Upper lobe of left lung (tissue), 4 donors: ENCODE measurements at regions not wholly inside any gene's neighbourhood (a gene's known extent, or its start where the extent isn't known, plus 50 kb on each side); places are given as distances from the start of the nearest gene placed in this dataset.

Source experiments
- POLR2A ChIP-seq, 4 donors: fragments of 450-650 bp; IDR thresholded peaks; one replicate each; pipeline ENCODE4 v1.5.1; 2016 to 2017; ENCODE audit warnings: antibody characterized with exemption in 4 of 4, mild to moderate bottlenecking in 2 of 4
- POLR2AphosphoS5 ChIP-seq, 2 donors: sonication (generic); formaldehyde crosslinking; IDR thresholded peaks; one replicate each; pipeline ENCODE4 v1.5.1; 2017; ENCODE audit warnings: antibody characterized with exemption in 2 of 2
- TF ChIP-seq, protein P1 (sequence below), 6 experiments: fragments of 450-650 bp in 4 of 6; fragments of 200-600 bp in 2 of 6; sonication (generic) in 2 of 6; IDR thresholded peaks; one replicate each; pipeline ENCODE4 v1.5.1; 2016 to 2019; ENCODE audit warnings: antibody characterized with exemption in 6 of 6

DNA sequence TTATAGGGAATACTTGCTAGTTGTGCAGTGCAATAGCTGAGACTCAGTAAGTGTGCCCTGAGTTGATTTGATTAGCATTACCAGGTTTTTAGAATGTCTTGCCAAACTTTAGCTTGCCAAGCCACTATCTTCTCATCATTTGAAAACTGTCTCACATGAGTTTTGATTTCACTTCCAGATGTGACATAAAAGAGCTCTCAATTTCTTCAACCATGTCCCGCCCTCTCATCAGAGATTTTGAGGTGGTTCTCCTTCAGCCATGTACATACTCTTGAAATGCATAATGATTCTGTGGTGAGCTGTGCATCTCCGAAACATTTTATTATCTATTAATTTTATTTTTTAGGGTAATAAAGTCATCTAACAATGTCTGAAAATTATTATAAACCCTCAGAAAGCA, 215.0 kb upstream of the SEMA3E start:
- TF ChIP-seq, protein P1, sequence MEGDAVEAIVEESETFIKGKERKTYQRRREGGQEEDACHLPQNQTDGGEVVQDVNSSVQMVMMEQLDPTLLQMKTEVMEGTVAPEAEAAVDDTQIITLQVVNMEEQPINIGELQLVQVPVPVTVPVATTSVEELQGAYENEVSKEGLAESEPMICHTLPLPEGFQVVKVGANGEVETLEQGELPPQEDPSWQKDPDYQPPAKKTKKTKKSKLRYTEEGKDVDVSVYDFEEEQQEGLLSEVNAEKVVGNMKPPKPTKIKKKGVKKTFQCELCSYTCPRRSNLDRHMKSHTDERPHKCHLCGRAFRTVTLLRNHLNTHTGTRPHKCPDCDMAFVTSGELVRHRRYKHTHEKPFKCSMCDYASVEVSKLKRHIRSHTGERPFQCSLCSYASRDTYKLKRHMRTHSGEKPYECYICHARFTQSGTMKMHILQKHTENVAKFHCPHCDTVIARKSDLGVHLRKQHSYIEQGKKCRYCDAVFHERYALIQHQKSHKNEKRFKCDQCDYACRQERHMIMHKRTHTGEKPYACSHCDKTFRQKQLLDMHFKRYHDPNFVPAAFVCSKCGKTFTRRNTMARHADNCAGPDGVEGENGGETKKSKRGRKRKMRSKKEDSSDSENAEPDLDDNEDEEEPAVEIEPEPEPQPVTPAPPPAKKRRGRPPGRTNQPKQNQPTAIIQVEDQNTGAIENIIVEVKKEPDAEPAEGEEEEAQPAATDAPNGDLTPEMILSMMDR (IDR thresholded peaks at IDR 0.05), result no peak
- TF ChIP-seq POLR2A (IDR thresholded peaks at IDR 0.05) (no peak), POLR2AphosphoS5 (IDR thresholded peaks at IDR 0.05) (no peak)
